AG09319 (cell line): ENCODE measurements at regions not wholly inside any gene's neighbourhood (a gene's known extent, or its start where the extent isn't known, plus 50 kb on each side); places are given as distances from the start of the nearest gene placed in this dataset.
"Not testable (repeated sequence)": the region's sequence is repeated elsewhere in the genome, so short reads cannot be mapped to it uniquely, and the experiment has no call there.

Experiments
- DNase-seq: peaks from one replicate; pipeline ENCODE4 v3.0.0-alpha.2; 2010; ENCODE audit warnings: low read depth; ENCODE audit errors: extremely low read depth
- TF ChIP-seq, protein P1 (sequence below): IDR thresholded peaks from 2 replicates; pipeline ENCODE4 v1.5.1; 2011; ENCODE audit warnings: low read depth, mild to moderate bottlenecking, inconsistent platforms, low read length, moderate library complexity

DNA sequence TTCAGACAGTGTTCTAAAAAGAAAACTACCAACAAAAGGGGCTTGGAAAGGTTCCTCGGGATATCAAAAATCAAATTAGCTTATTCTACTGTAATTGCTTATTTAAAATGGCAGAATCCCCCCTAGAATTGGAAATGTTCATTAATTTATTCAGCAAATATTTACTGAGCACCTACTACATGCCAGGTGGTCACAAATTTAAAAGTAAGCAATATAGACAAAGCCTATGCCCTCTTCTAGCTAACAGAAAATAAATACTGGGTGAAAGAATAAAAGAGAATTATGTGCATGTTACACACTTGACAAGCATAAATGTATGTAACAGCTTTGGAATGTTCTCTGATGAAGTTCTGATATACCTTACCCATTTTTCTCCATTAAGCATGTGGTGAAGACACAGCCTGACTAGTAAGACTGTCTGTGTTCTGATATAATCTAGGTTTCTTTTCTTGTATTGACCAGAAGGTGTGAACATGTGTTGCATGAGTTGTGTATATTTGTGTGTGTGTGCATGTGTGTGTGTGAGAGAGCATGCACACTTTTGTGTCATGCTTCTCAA lies 606.7 kb upstream of the CITED2 start:
- TF ChIP-seq, protein P1, sequence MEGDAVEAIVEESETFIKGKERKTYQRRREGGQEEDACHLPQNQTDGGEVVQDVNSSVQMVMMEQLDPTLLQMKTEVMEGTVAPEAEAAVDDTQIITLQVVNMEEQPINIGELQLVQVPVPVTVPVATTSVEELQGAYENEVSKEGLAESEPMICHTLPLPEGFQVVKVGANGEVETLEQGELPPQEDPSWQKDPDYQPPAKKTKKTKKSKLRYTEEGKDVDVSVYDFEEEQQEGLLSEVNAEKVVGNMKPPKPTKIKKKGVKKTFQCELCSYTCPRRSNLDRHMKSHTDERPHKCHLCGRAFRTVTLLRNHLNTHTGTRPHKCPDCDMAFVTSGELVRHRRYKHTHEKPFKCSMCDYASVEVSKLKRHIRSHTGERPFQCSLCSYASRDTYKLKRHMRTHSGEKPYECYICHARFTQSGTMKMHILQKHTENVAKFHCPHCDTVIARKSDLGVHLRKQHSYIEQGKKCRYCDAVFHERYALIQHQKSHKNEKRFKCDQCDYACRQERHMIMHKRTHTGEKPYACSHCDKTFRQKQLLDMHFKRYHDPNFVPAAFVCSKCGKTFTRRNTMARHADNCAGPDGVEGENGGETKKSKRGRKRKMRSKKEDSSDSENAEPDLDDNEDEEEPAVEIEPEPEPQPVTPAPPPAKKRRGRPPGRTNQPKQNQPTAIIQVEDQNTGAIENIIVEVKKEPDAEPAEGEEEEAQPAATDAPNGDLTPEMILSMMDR, result no peak
- no peak for DNase-seq

DNA sequence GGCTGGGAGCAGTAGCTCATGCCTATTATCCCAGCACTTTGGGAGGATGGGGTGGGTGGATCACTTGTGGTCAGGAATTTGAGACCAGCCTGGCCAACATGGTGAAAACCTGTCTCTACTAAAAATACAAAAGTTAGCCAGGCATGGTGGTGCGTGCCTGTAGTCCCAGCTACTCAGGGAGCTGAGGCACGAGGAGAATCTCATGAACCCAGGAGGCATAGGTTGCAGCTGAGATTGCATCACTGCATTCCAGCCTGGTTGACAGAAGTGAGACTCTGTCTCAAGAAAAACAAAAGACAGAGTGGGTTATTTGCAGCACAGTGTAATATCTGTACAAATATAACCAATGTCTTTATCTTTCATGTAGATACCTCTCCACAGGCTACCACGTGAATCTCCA lies 606.2 kb upstream of the CITED2 start:
- DNase-seq, result not testable (repeated sequence)

DNA sequence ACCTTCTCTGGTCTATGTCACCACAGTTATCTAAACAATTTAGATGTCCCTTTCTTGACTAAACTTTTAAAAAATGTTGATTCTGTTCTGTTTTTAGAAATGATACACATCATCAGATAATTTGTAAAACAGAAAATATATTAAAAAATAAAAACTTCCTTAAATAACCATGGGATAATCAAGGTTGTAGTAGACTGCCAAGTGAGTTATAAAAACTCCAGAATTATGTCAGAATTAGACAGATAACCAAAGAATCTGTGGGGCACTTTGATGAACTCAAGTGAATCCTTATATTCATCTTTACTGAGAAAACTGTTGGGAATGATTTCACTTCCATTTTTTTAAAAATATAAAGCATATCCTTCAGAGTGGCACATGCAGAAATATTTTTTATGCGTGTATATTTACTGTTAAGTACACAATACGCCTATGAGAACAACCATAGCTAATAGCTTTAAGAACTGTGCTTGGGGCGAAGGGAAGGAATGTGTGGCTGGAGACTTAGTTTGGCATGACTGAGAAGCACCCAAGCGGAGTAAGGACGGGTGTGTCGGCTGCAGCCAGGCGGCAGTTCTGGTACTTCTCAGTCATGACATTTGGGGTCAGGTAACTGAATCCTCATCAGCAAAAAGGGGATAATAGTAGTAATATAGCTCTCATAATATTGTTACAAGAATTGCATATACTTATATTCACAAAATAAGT lies 604.7 kb upstream of the CITED2 start:
- no peak for DNase-seq

DNA sequence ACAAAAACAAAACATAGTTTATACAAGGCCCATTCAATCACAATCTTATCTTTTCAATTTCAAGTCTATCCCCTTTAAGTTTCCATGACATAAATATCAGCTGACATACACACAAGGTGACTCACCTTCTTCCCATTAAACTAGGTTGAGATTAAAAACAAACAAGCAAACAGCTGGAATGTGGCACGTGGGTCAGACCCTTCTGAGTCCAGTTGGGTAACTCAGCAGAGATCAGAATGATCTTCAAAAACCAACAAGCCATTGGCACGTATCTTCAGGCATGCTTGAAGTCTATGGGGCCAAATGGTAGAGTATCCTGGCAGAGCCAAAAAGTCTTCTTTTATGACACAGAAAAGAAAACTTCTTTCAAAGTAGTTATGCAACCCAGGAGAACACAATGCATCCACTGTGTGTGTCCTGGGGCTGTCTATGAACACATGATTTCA lies 603.5 kb upstream of the CITED2 start:
- DNase-seq, result peak; percentile 57
- TF ChIP-seq, protein P1, result no peak

More for the DNA sequence above, 604.7 kb upstream of the CITED2 start:
- TF ChIP-seq, protein P1, result no peak

DNA sequence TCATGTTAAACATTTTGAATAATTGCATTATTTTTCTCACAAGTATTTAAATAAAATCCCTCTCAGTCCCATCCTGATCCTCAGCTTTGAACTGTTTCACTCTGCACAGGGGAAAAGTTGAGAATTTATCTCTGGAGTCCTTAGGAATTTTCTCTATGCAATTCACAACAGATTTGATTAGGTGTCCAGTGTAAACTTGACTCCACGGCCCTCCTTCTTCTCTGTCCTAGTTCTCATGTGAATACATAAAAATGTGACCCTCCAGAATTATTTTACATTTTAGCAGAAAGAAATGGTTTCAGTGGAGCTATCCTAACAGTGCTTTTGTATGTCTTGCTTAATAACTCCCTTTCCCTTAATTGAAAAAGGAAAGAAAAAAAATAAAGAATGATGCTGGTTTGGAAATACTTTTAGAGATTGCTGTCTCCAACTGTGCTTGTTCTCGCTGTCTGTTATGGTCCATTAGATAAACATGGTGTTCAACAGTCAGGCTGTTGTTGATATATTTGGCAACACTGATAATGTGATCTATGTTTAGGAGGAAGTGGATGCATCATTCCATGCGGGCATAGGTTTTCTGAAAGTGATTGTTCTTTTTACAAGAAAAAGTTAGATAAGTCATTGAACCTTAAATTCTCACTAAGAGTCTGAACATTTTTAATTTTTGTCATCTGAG lies 599.4 kb upstream of the CITED2 start:
- peak; percentile 44 for DNase-seq

DNA sequence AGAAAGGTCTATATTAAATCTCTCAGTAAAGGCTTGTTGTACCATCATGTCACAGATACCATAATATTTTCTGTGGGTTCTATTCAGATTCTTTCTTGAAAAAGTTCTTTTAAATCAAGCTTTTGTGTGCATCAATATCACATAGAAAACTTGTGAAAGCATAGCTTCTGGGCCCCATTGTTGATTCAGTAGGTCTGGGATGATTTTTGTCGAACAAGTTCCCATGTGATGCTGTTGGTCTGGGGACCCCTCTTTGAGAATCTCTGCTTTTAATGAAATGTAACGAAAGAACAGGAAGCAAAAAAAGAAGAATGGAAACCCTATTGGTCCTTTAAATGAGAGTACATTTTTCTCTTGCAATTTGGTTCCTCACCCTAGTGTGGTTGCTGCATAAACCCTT lies 597.7 kb upstream of the CITED2 start:
- TF ChIP-seq, protein P1, result no peak
- no peak for DNase-seq

More for the DNA sequence above, 599.4 kb upstream of the CITED2 start:
- TF ChIP-seq, protein P1, result no peak

DNA sequence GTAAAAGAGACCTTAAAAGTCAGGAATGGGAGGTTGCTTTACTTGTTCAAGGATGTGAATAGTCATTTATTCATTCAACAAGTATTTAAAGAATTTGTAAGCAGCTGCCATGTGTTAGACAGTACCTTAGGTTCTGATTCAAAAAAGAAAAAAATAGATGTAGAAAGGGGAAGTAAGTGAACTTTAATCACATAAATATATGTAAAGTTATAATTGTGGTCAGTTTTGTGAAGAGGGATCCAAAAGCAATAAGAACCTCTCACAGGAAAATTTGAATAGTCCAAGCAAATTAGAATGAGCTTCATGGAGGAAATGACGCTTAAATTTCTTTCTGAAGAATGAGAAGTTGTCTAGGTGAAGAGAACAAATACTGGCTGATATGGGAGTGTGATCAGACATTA lies 596.1 kb upstream of the CITED2 start:
- TF ChIP-seq, protein P1, result no peak
- DNase-seq, result no peak
